ENCODE measurements at regions not wholly inside any gene's neighbourhood (a gene's known extent, or its start where the extent isn't known, plus 50 kb on each side); places are given as distances from the start of the nearest gene placed in this dataset.

DNA sequence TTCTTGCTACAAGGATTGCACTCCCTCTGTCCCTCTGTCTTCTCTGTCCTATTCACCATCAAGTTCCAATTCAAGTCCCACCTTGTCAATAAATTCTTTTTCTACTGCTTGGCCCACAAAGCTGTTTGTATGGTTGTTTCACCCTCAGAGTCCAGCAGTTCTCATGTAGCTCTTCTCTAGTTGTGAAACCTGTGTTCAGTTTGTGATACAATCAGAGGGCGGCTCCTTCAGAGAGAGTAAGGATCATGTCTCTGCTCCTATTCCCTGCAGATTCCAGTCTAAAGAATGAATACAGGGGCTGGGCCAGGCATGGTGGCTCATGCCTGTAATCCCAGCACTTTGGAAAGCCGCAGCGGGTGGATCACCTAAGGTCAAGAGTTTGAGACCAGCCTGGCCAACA is 126.6 kb upstream of the BET1 start:
- TF ChIP-seq CEBPB (IDR thresholded peaks at IDR 0.05; ENCODE audit: low read depth, low read length) (no peak), POLR2A (IDR thresholded peaks at IDR 0.05; ENCODE audit: low read depth, low read length) (no peak), MAZ (IDR thresholded peaks at IDR 0.05; ENCODE audit: borderline replicate concordance, low read depth, low read length) (no peak), RAD21 (IDR thresholded peaks at IDR 0.05; ENCODE audit: low read length) (no peak), ELK1 (IDR thresholded peaks at IDR 0.05; ENCODE audit: borderline replicate concordance, low read depth, low read length) (no peak), FOS (IDR thresholded peaks at IDR 0.05; ENCODE audit: low read depth, low read length) (no peak), BHLHE40 (IDR thresholded peaks at IDR 0.05; ENCODE audit: low read depth, low read length) (no peak), RFX5 (IDR thresholded peaks at IDR 0.05; ENCODE audit: low read depth, low read length) (no peak)
- TF ChIP-seq, protein P1, sequence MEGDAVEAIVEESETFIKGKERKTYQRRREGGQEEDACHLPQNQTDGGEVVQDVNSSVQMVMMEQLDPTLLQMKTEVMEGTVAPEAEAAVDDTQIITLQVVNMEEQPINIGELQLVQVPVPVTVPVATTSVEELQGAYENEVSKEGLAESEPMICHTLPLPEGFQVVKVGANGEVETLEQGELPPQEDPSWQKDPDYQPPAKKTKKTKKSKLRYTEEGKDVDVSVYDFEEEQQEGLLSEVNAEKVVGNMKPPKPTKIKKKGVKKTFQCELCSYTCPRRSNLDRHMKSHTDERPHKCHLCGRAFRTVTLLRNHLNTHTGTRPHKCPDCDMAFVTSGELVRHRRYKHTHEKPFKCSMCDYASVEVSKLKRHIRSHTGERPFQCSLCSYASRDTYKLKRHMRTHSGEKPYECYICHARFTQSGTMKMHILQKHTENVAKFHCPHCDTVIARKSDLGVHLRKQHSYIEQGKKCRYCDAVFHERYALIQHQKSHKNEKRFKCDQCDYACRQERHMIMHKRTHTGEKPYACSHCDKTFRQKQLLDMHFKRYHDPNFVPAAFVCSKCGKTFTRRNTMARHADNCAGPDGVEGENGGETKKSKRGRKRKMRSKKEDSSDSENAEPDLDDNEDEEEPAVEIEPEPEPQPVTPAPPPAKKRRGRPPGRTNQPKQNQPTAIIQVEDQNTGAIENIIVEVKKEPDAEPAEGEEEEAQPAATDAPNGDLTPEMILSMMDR (conservative IDR thresholded peaks at IDR 0.05; ENCODE audit: low read depth, low read length): no peak

Data from IMR-90 (cell line).